ENCODE measurements at regions not wholly inside any gene's neighbourhood (a gene's known extent, or its start where the extent isn't known, plus 50 kb on each side); places are given as distances from the start of the nearest gene placed in this dataset.
"Not testable (repeated sequence)": the region's sequence is repeated elsewhere in the genome, so short reads cannot be mapped to it uniquely, and the experiment has no call there.

GRCh38 chr10:61818251-61818650, 83.2 kb upstream of the ARID5B start:
- DNase-seq: not testable (repeated sequence)

- DNase-seq: no peak
These were observed 82.3 kb upstream of the ARID5B start for GRCh38 chr10:61819208-61819607.

DNA sequence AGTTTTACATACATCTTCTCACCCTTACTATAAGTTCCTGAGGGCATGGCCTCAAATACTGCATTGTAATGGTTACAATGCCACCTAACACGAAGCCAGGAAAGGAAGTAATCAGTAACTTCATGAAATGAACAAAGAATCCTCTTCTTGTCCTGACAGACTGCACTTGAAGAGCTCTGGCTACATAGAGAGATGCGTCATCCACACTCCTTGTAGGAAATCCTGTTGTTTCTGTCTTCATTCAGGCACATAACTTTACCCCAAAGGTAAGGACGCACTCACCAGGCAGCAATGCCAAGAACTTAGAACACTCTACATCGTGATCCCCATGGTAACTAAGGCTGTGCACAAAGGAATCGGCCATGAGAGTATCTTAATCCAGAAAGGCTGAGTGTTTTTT, 80.3 kb upstream of the ARID5B start:
- no peak for DNase-seq

DNA sequence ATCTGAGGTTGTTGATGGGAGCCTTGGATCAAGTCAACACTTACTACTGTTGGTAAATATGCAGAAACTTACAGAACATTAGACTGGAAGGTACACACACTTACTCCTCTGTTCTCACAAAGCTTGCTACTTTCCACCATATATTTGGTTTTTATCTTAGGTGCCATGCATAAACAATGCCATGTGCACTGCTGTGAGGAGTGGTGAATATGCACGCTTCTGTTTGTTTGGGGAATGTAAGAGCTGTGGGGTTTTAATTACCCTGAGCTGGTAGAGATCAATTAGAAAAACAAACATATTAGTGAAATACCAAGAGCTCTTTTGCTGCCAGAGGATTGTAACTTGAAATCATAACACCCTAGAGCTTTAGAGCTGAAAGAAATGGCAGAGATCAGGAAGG, 79.8 kb upstream of the ARID5B start:
- no peak for DNase-seq

DNA sequence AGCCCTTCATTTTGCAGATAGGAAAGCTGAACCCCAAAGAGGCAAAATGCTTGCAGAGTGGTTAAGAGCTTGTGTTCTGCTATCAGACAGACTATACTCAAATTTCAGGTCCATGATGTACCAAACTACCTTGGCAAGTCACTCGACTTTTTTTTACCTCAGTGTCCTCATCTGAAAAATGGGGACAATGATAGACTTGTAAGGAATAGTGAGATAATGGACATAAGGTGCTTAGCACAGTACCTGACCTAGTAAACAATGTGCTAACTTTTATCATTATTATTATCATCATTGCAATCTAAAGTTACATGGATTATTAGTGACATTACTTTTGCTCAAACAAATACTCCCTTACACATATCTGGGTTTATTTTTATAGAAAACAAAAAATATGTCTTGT, 79.4 kb upstream of the ARID5B start:
- DNase-seq: no peak

- DNase-seq: no peak
These were observed 78.7 kb upstream of the ARID5B start for GRCh38 chr10:61822781-61823230.

GRCh38 chr10:61825001-61825400, 76.5 kb upstream of the ARID5B start:
- peak; percentile 8 for DNase-seq

- no peak for DNase-seq
These were observed 75.9 kb upstream of the ARID5B start for GRCh38 chr10:61825628-61826027.

GRCh38 chr10:61828034-61828433, 73.5 kb upstream of the ARID5B start:
- DNase-seq: no peak

DNA sequence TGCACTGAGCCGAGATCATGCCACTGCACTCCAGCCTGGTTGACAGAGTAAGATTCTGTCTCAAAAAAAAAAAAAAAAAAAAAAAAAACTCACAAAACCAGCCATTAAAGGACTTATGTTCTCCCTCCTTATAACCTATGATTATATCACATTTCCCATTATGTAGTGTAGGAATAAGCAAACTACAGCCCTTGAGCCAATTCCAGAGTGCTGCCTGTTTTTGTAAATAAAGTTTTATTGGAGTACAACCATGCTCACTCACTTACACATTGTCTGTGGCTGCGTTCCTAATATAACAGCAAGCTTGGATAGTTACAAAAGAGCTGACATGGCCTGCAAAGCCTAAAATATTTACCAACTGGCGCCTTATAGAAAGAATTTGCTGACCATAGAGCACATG, 72.7 kb upstream of the ARID5B start:
- DNase-seq: no peak

- DNase-seq: no peak
These were observed 71.2 kb upstream of the ARID5B start for GRCh38 chr10:61830072-61830845.

- DNase-seq: no peak
These were observed 70.6 kb upstream of the ARID5B start for GRCh38 chr10:61830846-61831273.

GRCh38 chr10:61832866-61833481, 68.5 kb upstream of the ARID5B start:
- DNase-seq: no peak

GRCh38 chr10:61834519-61834918, 67.0 kb upstream of the ARID5B start:
- DNase-seq: no peak

- no peak for DNase-seq
These were observed 66.2 kb upstream of the ARID5B start for GRCh38 chr10:61835069-61835945.

GRCh38 chr10:61835946-61836887, 65.3 kb upstream of the ARID5B start:
- no peak for DNase-seq

- no peak for DNase-seq
These were observed 64.4 kb upstream of the ARID5B start for GRCh38 chr10:61836888-61837754.

DNA sequence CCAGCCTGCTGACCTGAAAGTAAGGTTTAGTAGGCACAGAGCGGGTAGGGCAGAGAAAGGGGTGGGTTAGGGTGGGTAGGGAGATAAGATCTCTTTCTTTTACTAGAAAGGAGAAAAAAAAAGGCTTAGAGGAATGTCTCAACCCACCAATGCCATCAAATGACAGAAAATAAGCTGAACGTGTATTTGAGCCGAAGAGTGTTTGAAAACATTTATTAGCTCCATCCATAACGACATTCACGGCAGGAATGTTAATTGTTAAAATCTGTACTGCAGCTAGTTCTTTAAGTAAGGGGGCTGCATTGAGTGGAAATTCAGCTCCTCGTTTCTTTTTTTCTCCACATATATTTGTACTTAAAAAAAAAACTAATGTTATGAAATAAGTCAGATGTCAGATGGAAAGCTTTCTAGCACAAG, 63.7 kb upstream of the ARID5B start:
- DNase-seq: no peak

DNA sequence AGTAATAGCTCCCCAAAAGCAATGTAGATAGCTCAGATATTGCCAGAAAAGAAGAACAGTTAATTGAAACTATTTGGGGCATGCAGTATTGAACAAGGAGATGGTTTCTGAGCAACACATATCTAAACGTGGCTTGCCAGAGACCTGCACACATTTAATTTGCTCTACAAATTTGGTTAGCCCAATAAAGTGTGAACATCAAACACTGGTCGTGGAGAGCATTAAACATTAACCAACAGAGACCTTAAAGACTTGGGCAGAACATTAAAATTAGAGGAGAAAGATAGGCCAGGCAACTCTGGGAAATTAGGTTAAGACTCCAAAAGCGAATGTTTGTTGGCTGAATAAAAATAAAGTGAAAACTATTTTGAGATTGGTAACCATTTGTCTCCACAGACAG, 61.6 kb upstream of the ARID5B start:
- DNase-seq: no peak

DNA sequence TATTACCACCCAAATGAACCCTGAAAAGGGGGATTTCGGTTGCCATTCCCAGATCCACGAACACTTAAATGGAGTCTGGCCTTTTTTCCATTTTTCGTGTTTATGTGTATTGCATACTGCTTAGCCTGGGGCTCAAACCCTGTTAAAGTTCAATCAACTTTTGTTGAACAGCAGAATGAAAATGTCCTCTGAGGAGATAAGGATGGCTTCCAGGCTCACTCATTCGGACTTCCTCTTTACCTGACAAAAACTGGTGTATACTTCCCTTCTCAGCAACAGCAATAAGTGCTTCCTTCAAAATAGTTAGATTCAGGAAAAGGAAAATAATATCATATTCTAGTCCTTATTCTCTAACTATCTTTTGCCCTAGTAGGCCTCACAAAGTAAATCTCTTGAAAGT, 61.1 kb upstream of the ARID5B start:
- DNase-seq: no peak

- no peak for DNase-seq
These were observed 60.1 kb upstream of the ARID5B start for GRCh38 chr10:61841338-61841875.
